WTC11 (cell line): ENCODE measurements at regions not wholly inside any gene's neighbourhood (a gene's known extent, or its start where the extent isn't known, plus 50 kb on each side); places are given as distances from the start of the nearest gene placed in this dataset.

ENCODE experiments used
- ATAC-seq: fragments of 200-7000 bp; cut with Tn5 transposase; 2 replicates; pipeline ENCODE4 v1.10.0; 2021; ENCODE audit warnings: mild to moderate bottlenecking, moderate library complexity
- CTCF ChIA-PET: fragments of 300-600 bp; sonication (Branson Sonifier 250); formaldehyde crosslinking; loops from one replicate; lab custom pipeline; 2021; ENCODE audit warnings: antibody characterized with exemption; lab: Charles Lee
- POLR2A ChIA-PET: fragments of 350-600 bp; sonication (Branson Sonifier 250); formaldehyde crosslinking; loops from one replicate; lab custom pipeline; 2021; ENCODE audit warnings: antibody characterized with exemption; lab: Charles Lee
- DNase-seq: peaks from one replicate; pipeline ENCODE4 v3.0.0; 2021; ENCODE audit warnings: low spot score
- H3K27ac Mint-ChIP-seq: 2 replicates; pipeline ENCODE4 v1.8.0; 2021; ENCODE audit warnings: mixed read lengths
- H3K27me3 Mint-ChIP-seq: 2 replicates; pipeline ENCODE4 v1.8.0; 2021; ENCODE audit warnings: low read depth, mild to moderate bottlenecking, moderate library complexity, mixed read lengths
- H3K36me3 Mint-ChIP-seq: 2 replicates; pipeline ENCODE4 v1.8.0; 2021; ENCODE audit warnings: mixed read lengths
- H3K4me1 Mint-ChIP-seq: 2 replicates; pipeline ENCODE4 v1.8.0; 2022; ENCODE audit warnings: mixed read lengths
- H3K4me3 Mint-ChIP-seq: 2 replicates; pipeline ENCODE4 v1.8.0; 2021; ENCODE audit warnings: mild to moderate bottlenecking, moderate library complexity, mixed read lengths
- H3K9me3 Mint-ChIP-seq: 2 replicates; pipeline ENCODE4 v1.8.0; 2021; ENCODE audit warnings: mixed read lengths
- AFF4 ChIP-seq: sonication (generic); formaldehyde crosslinking; IDR thresholded peaks from 2 replicates; pipeline ENCODE4 v1.8.1; 2023; ENCODE audit warnings: mild to moderate bottlenecking, missing genetic modification reagents, borderline replicate concordance
- ATF2 ChIP-seq: sonication (generic); formaldehyde crosslinking; IDR thresholded peaks from 2 replicates; pipeline ENCODE4 v1.8.1; 2022; ENCODE audit warnings: low read depth, missing genetic modification reagents, borderline replicate concordance
- ATF6 ChIP-seq: sonication (generic); formaldehyde crosslinking; IDR thresholded peaks from 2 replicates; pipeline ENCODE4 v1.8.1; 2023; ENCODE audit warnings: mild to moderate bottlenecking, missing genetic modification reagents
- CDX4 ChIP-seq: fragments of 250-450 bp; sonication (Bioruptor Pico); IDR thresholded peaks from 2 replicates; pipeline ENCODE4 v1.9.0; 2021; ENCODE audit warnings: moderate library complexity, mild to moderate bottlenecking, inconsistent platforms, borderline replicate concordance
- E2F5 ChIP-seq: sonication (generic); formaldehyde crosslinking; IDR thresholded peaks from 2 replicates; pipeline ENCODE4 v1.8.1; 2022; ENCODE audit warnings: mild to moderate bottlenecking, moderate library complexity, missing genetic modification reagents
- ELF4 ChIP-seq: sonication (generic); formaldehyde crosslinking; IDR thresholded peaks from 2 replicates; pipeline ENCODE4 v1.8.1; 2022; ENCODE audit warnings: low read depth, mild to moderate bottlenecking, moderate library complexity, missing genetic modification reagents
- ESRRA ChIP-seq: sonication (generic); formaldehyde crosslinking; IDR thresholded peaks from 2 replicates; pipeline ENCODE4 v1.8.1; 2022; ENCODE audit warnings: mild to moderate bottlenecking, missing genetic modification reagents, borderline replicate concordance
- FOXK1 ChIP-seq: sonication (generic); formaldehyde crosslinking; IDR thresholded peaks from 2 replicates; pipeline ENCODE4 v1.8.0; 2022; ENCODE audit warnings: mild to moderate bottlenecking, moderate library complexity, missing genetic modification reagents
- MXD4 ChIP-seq: fragments of 250-450 bp; sonication (Bioruptor Pico); IDR thresholded peaks from 2 replicates; pipeline ENCODE4 v1.8.0; 2021; ENCODE audit warnings: mild to moderate bottlenecking, moderate library complexity, borderline replicate concordance
- MYBL2 ChIP-seq: sonication (generic); formaldehyde crosslinking; IDR thresholded peaks from 2 replicates; pipeline ENCODE4 v1.8.1; 2023; ENCODE audit warnings: mild to moderate bottlenecking, moderate library complexity, missing genetic modification reagents
- NR3C1 ChIP-seq: sonication (generic); formaldehyde crosslinking; conservative IDR thresholded peaks from 2 replicates; pipeline ENCODE4 v1.8.1; 2023; ENCODE audit warnings: low read depth, mild to moderate bottlenecking, missing genetic modification reagents
- OVOL2 ChIP-seq: fragments of 250-450 bp; sonication (Bioruptor Pico); IDR thresholded peaks from 2 replicates; pipeline ENCODE4 v1.9.0; 2021; ENCODE audit warnings: mild to moderate bottlenecking, borderline replicate concordance
- SMAD3 ChIP-seq: sonication (generic); formaldehyde crosslinking; IDR thresholded peaks from 2 replicates; pipeline ENCODE4 v1.8.0; 2022; ENCODE audit warnings: missing genetic modification reagents, mild to moderate bottlenecking, borderline replicate concordance
- ZNF121 ChIP-seq: sonication (generic); formaldehyde crosslinking; IDR thresholded peaks from 2 replicates; pipeline ENCODE4 v1.8.0; 2023; ENCODE audit warnings: missing genetic modification reagents
- ZNF138 ChIP-seq: sonication (generic); formaldehyde crosslinking; conservative IDR thresholded peaks from 2 replicates; pipeline ENCODE4 v1.8.1; 2022; ENCODE audit warnings: mild to moderate bottlenecking, moderate library complexity, missing genetic modification reagents
- ZNF263 ChIP-seq: sonication (generic); formaldehyde crosslinking; IDR thresholded peaks from 2 replicates; pipeline ENCODE4 v1.8.1; 2022; ENCODE audit warnings: low read depth, mild to moderate bottlenecking, moderate library complexity, missing genetic modification reagents
- ZNF396 ChIP-seq: fragments of 250-450 bp; sonication (Bioruptor Pico); IDR thresholded peaks from 2 replicates; pipeline ENCODE4 v1.8.0; 2021; ENCODE audit warnings: mild to moderate bottlenecking, moderate library complexity, borderline replicate concordance
- ZNF512 ChIP-seq: sonication (generic); formaldehyde crosslinking; IDR thresholded peaks from 2 replicates; pipeline ENCODE4 v1.8.1; 2022; ENCODE audit warnings: missing genetic modification reagents, borderline replicate concordance
- ZNF532 ChIP-seq: fragments of 250-450 bp; sonication (Bioruptor Pico); IDR thresholded peaks from 2 replicates; pipeline ENCODE4 v1.9.0; 2021; ENCODE audit warnings: mild to moderate bottlenecking, borderline replicate concordance

GRCh38 chr2:238717084-238717483 is 130.8 kb upstream of the TWIST2 start:
- DNase-seq, result no peak
- POLR2A ChIA-PET, result interaction anchor here (1.0 kb wide), 1 partner anchor 10 kb away, joined by 3 read pairs; no protein-coding TSS in a partner anchor
- no peak for ATAC-seq
- Mint-ChIP-seq H3K27me3 (peaks cover 6% of the 10 kb centered on the region; the same call in 1 of the 2 replicates), H3K4me1 (peaks cover 10% of the 10 kb centered on the region), H3K4me3 (no peak overlapping the region), H3K27ac (peak overlapping the region; percentile 45; the same call in 1 of the 2 replicates), H3K9me3 (peaks cover 6% of the 10 kb centered on the region), H3K36me3 (peaks cover 2% of the 10 kb centered on the region; the same call in 1 of the 2 replicates)
- TF ChIP-seq SMAD3 (CRISPR knock-in tag), result no peak
- TF ChIP-seq OVOL2 (CRISPR knock-in tag), result no peak
- no peak for TF ChIP-seq ZNF532
- TF ChIP-seq ZNF263 (CRISPR knock-in tag), result no peak
- no peak for TF ChIP-seq ATF6
- no peak for TF ChIP-seq FOXK1 (CRISPR knock-in tag)
- no peak for TF ChIP-seq ZNF396 (CRISPR knock-in tag)
- no peak for TF ChIP-seq ZNF138 (CRISPR knock-in tag)
- TF ChIP-seq MXD4 (CRISPR knock-in tag), result no peak
- TF ChIP-seq ELF4 (CRISPR knock-in tag), result no peak
- no peak for TF ChIP-seq ZNF512 (CRISPR knock-in tag)
- CTCF ChIA-PET, result interaction anchor here (0.6 to 0.9 kb wide), 3 partner anchors 9 to 204 kb away, joined by 3 to 5 read pairs (median 3); no protein-coding TSS in a partner anchor

GRCh38 chr2:238719641-238720040 is 128.2 kb upstream of the TWIST2 start:
- ChIA-PET CTCF (interaction anchor here (1.0 to 1.3 kb wide), 5 partner anchors 12 to 99 kb away, joined by 3 to 10 read pairs (median 4); no protein-coding TSS in a partner anchor), POLR2A (no interaction called here)
- H3K4me1 Mint-ChIP-seq, result peaks cover 10% of the 10 kb centered on the region
- DNase-seq (no peak), ATAC-seq (no peak)
- peaks cover 2% of the 10 kb centered on the region; the same call in 1 of the 2 replicates for H3K36me3 Mint-ChIP-seq
- no peak overlapping the region for H3K4me3 Mint-ChIP-seq
- peaks cover 6% of the 10 kb centered on the region; the same call in 1 of the 2 replicates for H3K27me3 Mint-ChIP-seq
- H3K27ac Mint-ChIP-seq, result no peak overlapping the region
- H3K9me3 Mint-ChIP-seq, result peaks cover 12% of the 10 kb centered on the region
- TF ChIP-seq AFF4 (no peak), ESRRA (no peak), ZNF121 (no peak), MYBL2 (CRISPR knock-in tag) (no peak), ATF2 (no peak), CDX4 (CRISPR knock-in tag) (no peak), E2F5 (CRISPR knock-in tag) (no peak), NR3C1 (CRISPR knock-in tag) (no peak)
